GM18858 (cell line): ENCODE measurements at regions not wholly inside any gene's neighbourhood (a gene's known extent, or its start where the extent isn't known, plus 50 kb on each side); places are given as distances from the start of the nearest gene placed in this dataset.
"Not testable (repeated sequence)": the region's sequence is repeated elsewhere in the genome, so short reads cannot be mapped to it uniquely, and the experiment has no call there.

Source experiments
- ATAC-seq: cut with Tn5 transposase; IDR thresholded peaks from one replicate; pipeline ENCODE4 v1.9.1; 2021; ENCODE audit not compliant: unreplicated experiment

DNA sequence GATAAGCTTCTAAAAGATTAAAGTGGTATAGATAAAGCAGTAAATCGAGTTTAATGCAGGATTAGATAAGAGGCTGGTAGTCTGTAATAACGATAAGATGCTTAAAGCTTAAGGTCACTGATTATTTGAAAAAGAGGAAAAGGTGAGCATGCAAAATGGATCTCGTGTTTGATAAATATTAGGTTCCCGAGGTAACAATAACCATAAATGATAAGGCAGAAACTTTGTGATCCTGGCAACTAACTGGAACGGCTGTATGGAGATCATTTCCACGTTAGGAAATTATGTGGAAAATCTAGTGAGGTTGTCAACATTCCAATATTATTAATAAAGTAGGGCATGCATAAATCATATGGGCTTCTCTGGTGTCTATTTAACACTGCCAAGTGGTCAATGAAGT, 255.5 kb downstream of the EFCAB11 start:
- ATAC-seq: no peak

DNA sequence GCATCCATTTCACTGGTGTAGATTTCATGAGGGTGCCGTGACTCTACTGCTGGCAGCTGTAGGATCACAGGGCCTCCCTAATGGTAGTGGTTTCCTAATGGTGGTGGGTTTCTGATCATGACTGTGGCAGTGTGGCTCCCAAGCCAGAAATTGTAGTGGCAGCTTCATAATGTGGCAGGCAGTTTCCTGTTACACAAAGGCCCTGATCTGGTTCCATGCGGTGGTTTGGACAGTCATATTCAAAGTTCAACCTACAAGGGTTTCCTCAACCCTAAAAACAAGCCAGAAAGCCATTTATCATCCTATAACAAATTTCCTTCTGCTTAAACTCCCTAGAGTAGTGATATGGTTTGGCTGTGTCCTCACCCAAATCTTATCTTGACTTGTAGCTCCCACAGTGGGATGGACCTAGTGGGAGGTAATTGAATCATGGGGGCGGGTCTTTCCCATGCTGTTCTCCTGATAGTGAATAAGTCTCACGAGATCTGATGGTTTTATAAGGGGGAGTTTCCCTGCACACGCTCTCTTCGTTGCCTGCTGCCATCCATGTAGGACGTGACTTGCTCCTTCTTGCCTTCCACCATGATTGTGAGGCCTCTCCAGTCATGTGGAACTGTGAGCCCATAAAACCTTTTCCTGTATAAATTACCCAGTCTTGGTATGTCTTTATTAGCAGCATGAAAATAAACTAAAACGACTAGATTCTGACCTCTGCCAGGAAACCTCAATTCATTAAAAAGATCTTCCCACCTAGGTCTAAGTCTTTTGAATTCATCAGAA, 257.1 kb downstream of the EFCAB11 start:
- ATAC-seq: no peak

DNA sequence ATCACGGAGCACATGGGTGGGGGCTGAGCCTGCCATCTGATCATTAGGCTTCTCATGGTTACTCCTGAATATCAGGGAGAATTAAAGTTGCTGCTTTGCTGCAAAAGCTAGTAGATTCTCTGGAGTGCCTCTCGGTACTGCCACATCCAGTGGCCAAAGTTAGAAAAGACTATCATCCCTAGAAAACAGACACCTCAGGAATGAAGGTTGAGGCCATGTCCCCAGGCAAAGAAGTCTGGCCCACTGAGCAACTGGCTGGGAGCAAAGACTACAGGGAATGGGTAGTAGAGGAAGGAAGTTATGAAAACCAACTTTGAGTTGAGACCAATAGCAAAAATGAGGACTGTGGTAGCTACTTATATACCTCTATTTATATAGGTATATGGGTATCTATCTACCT, 258.7 kb downstream of the EFCAB11 start:
- ATAC-seq: no peak

DNA sequence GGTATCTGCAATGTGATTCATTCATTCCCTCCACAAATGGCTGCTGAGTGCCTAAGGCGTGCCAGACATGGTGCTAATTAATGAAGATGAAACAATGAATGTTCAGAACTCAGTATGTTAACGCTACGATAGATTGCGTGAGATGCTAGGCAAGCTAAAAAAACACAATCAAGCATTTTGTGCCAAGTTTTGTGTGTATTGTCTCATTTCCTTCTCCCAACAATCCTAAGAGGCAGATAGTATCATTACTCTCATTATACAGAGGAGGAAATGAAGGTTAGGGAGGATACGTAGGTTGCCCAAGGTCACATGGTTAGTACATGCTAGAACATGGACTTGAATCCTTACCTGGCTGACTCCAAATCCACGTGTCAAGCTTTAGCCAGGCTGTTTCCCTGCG, 264.4 kb downstream of the EFCAB11 start:
- ATAC-seq: no peak

DNA sequence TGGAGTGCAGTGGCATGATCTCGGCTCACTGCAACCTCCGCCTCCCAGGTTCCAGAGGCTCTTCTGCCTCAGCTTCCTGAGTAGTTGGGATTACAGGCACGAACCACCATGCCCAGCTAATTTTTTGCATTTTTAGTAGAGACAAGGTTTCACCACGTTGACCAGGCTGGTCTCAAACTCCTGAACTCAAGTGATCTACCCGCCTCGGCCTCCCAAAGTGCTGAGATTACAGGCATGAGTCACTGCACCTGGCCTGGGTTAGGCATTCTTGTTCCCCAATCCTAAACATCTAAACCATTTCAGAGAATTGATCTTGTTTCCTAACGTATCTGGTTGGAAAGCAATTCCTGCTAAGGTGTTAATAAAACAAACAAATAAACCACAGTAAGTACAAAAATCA, 264.8 kb downstream of the EFCAB11 start:
- ATAC-seq: not testable (repeated sequence)

DNA sequence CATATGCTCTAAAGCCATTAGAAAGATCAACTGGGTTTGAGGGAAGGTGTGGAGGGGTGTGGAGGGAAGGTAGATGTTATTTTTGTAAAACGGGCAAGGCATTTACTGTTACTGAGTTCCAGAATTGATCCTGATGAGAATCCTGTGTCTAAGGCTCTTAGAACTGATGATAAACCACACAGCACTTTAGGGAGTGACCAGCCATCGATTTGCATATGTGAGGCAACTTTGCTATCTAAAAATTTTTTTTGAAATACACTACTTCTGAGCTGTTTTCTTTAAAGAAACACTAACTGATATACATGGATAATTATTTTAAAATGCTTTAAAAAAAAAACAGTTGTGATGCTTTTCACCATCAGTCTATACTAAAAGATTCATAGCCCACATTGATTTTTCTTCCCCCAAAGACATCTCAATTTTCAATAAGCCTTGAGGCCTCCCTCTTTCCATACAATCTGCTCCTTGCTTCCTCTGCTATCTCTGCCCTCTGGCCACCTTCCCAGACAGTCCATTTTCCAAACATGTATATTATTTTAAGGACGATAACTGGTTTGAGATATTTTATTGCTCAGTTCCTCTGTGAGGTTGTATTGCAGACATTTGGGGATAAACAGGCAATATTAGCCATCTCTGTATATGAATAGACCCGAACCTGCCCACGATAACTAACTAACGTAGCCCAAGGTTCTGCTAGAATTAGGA, 265.9 kb downstream of the EFCAB11 start:
- ATAC-seq: no peak

DNA sequence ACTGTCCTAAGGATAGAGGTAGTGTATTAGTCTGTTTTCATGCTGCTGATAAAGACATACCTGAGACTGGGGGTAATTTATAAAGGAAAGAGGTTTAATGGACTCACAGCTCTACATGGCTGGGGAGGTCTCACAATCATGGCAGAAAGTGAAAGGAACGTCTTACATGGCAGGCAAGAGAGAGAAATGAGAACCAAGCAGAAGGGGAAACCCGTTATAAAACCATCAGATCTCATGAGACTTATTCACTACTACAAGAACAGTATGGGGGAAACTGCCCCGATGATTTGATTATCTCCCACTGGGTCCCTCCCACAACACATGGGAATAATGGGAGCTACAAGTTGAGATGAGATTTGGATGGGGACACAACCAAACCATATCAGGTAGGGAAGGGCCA, 267.4 kb downstream of the EFCAB11 start:
- not testable (repeated sequence) for ATAC-seq

DNA sequence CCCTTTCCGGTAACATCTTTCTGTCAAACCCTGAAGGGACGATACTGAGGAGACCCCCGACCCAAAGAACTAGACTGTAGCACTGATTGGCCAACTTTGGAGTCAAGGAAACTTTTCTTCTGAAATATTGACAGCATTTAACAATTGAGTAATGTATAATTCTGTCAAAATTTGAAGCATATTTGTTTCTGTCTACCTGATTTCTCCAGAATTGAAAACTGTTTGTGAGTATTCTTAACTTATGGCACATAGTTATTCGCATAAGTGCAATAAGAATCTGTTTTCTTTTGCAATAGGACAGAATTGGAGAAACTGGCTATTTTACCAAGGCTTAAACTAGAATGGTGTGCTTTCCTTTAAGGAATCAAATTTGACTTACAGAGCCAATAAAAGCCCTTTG, 267.1 kb upstream of the FOXN3 start:
- no peak for ATAC-seq

DNA sequence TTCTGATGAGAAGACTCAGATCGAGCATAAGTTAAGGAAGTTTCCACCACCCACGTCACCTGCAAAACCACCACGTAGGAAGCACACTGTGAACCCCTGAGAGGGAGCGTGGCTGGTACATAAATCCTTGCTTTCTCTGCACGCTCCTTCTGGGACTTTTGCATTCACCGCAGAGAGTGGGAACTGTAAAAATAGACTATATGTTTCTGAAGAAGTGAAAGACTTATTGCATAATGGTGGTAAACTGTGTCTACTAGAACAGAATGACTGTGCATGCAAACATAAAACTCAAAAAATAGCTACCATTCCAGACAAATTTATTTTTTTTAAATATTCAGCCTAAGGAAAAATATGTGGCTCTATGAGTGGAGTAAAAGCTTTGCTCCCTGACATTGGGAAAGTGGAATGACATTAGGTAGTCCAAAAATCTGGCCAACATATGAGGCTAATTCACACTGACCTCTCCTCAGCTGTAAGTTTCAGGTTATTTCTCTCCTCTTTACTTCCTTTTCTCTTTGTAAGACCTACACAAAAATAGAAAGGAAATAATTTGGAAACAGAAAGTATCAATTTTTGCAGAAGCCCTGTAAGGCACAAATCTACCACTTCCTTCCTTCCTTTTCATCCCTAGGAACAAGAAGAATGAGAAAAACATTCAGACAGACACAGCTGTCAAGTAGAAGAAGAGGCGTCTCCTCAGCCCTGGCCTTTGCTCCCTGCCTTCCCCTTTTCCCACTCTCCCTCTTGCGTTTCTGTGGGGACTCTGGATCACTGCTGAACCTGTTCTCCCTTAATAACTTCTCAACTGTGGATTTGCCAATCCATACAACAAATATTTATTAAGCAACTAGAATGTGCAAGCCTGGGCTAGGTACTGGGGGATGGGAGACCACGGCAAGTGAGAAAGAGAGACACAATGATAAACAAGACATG, 264.3 kb upstream of the FOXN3 start:
- peak; percentile 85 for ATAC-seq

DNA sequence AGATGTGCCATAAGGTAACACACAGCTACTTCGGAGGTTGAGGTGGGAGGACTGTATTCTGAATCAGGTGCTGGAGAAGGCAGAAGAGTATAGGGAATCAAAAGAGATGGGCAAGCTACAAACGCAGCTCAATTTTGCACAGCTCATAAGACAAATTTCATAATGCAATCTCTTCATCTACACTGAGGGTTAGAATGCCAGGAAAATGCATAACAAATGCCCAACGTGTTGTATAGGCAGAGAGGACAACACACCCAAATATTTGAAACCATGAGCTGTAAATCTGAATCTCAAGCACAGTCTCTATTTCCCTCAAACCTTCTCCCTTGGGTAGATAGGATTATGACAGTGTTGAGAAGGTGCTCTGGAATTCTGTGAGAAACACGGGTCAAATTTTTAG, 263.1 kb upstream of the FOXN3 start:
- ATAC-seq: no peak

DNA sequence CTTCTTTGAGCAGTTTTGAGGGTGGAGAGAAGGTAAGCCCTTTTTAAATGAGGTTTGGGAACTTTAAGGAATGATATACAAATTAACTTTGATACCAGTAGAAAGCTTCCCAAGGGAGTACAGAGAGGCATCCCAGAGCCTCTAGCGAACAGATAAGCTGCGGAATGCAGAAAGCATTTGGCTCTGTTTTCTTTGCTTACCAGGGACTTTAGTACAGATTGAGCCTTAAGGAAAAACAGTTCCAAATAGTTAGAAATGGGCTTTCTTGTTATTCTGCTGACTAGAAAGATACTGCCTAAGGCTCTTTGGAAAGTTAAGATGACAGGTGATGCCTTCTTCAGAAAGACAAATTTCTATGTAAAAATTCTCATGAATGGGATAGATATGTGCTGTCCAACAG, 261.7 kb upstream of the FOXN3 start:
- no peak for ATAC-seq

DNA sequence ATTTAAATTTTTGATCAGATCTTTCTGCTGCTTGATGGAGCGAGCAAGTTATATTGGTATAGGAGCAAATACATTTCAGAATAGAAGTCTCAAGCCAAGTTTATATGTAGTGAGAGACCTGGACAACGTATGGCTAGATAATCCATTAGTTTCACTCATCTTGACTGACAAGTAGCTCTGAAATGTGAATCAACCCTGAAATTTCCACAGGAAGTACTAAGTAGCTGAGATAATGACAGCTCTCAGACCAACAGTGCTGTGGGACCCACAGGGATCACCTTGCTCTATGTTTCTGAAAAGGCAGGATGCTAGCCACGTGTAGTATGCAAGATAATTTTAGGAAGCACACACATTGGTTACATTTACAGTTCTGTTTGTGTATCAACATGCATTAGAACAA, 258.6 kb upstream of the FOXN3 start:
- no peak for ATAC-seq

DNA sequence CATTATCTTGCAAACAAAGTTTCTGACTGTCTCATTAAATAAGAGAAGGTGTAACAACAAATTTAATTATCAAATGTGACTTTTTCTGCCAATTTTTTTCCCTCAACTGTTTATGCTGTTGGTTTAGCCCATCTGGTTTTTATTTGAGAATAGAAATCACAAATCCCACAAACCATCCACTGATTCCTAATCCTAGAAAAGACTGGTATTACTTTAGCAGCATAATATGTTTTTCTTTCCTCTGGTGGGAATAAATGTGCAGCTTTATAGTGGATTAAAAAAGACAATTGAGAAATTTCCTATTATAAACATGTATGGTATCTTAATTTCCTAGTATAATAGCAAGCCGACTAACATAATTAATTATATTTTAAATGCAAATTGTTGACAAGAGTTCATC, 257.9 kb upstream of the FOXN3 start:
- no peak for ATAC-seq

DNA sequence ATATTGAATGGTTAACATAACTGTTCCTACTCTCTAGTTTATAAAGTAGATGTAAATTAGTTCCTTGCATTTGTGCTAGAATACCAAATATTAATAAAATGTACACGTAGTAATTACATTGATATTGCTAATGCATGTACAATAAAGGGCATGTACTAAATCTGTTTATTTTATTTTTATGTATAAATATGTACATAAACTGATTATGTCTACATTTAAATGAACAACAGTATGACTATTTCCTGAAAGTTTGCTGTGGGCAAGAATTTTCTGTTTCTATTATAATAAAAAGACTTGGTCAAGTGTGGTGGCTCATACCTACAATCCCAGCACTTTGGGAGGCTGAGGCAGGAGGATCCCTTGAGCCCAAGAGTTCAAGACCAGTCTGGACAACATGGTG, 257.2 kb upstream of the FOXN3 start:
- no peak for ATAC-seq

DNA sequence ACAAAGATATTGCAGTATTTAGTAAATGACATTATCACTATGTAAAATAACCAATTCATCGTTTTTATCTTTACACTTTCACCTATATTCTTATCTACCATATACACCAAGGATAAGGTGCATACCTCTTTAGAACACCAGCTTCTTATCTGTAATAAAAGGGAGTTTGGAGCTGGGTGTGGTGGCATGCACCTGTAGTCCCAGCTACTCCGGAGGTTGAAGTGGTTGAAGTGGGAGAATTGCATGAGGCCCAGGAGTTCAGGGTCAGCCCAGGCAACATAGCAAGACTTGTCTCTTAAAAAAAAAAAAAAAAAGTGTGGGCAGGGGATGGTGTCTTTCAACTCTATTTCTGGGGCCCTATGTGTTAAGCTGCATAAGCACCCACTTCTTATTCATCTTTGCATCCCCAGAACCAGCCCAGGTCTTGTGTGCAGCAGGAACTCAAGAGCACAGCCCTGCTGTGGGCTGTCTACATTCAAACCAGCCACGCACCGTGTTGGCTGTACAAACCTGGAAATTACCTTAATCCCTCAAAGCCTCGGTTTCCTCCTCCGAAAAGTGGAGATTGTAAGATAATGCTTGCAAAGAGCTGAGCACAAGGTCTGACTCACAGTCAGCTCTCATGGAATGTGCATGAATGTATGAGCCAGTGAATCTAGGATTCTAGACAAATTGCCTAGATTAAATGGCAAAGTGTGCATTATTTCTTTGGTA, 256.6 kb upstream of the FOXN3 start:
- no peak for ATAC-seq

DNA sequence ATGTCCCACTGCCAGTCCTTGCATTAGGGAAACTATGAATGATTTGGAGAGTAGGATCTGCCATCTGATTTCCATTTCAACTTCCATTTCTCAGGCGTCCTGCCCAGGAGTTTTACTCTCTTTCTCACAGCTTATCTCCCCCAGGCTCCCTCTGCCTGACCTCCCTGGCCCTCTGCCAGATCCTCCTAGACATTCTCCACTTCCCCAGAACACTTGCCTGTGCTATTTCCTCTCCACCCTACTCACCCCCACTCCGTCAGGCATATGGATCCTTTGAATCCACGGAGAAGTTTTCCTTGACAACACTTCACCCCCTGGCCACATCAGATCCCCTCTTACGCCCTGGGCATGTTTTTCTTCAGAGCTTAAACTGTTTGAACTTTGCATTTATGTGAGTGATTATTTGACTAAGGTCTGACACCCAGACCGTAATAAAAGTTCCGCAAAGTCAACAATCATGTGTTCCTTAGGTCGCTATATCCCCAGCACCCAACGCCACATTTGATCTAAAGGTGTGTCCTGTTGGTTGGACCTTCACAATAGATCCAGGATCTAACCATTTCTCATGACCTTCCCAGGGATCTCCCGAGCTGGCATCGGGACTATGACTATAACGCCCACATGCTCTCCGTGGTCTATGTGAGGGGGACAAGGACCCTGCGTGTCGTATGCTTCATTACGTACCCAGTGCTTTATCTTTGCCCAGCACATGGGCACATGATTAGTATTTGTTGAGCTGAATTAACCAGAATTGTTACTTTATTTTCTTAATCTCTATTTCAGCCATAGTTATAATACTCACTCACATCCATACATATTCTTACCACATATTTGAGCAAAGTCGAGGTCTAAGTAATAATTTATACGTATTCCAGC, 255.8 kb upstream of the FOXN3 start:
- ATAC-seq: no peak

DNA sequence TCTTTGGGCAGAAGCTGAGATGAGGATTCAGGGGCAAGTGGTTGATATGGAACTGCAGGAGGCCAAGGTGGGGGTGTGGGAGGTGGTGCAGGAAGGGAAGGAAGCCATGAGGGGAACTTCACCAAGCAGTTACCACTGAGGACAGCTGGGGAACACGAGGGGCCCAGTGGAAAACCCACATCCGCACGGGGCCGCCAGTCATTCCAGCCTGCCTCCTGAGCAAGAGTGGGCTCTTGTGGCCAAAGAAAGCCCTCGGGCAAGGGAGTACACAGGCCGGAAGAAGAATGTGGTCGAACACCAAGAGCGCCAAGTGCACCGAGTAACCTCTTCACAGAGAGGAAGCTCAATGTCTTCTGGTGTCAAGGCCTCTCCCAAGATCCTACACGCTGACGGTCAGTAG, 252.2 kb upstream of the FOXN3 start:
- ATAC-seq: no peak

DNA sequence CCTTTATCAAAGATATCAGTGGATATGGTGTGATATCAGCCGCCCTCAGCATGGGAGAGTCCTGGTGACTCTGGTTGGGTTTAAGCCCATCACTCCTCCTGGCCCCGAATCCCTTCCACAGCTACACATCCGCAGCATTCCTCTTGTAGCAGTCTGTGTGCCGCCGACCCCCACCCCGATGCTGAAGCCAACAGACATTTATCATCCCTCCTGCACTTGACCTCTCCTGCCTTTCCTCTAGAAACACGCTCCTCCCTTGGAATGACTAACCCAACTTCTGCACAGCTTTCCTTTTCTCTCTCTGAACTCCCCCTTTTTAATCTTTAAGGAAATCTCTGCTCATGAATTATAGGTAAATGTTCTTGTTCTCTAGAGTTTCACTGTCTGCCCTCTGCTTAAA, 250.9 kb upstream of the FOXN3 start:
- ATAC-seq: no peak

DNA sequence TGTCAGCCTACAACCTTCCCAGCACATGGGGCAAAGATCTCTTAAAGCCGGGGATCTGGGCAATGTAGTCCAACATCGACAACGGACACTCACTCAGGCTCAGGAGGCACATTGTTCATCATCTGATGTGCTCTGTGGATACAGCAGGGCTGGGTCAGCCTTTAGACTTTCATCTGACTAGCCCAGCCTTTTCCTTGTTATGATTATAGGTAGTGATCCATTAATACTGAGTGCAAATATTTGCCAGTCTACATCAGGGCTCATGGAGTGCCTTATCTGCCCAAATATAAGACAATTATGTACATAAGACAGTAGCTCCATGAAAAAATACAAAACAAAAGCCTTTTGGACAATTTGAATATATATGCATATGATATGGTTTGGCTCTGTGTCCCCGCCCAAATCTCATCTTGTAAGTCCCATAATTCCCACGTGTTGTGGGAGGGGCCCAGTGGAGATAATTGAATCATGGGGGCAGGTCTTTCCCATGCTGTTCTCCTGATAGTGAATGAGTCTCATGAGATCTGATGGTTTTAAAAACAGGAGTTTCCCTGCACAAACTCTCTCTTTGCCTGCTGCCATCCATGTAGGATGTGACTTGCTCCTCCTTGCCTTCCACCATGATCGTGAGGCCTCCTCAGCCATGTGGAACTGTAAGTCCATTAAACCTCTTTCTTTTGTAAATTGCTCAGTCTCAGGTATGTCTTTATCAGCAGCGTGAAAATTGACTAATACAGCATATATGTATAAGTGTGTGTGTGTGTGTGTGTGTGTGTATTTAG, 248.5 kb upstream of the FOXN3 start:
- not testable (repeated sequence) for ATAC-seq
